WTC11 (cell line): ENCODE measurements at regions not wholly inside any gene's neighbourhood (a gene's known extent, or its start where the extent isn't known, plus 50 kb on each side); places are given as distances from the start of the nearest gene placed in this dataset.

Source experiments
- ATAC-seq: fragments of 200-7000 bp; cut with Tn5 transposase; 2 replicates; pipeline ENCODE4 v1.10.0; 2021; ENCODE audit warnings: mild to moderate bottlenecking, moderate library complexity
- CTCF ChIA-PET: fragments of 300-600 bp; sonication (Branson Sonifier 250); formaldehyde crosslinking; loops from one replicate; lab custom pipeline; 2021; ENCODE audit warnings: antibody characterized with exemption; lab: Charles Lee
- POLR2A ChIA-PET: fragments of 350-600 bp; sonication (Branson Sonifier 250); formaldehyde crosslinking; loops from one replicate; lab custom pipeline; 2021; ENCODE audit warnings: antibody characterized with exemption; lab: Charles Lee
- DNase-seq: peaks from one replicate; pipeline ENCODE4 v3.0.0; 2021; ENCODE audit warnings: low spot score
- H3K27ac Mint-ChIP-seq: 2 replicates; pipeline ENCODE4 v1.8.0; 2021; ENCODE audit warnings: mixed read lengths
- H3K27me3 Mint-ChIP-seq: 2 replicates; pipeline ENCODE4 v1.8.0; 2021; ENCODE audit warnings: low read depth, mild to moderate bottlenecking, moderate library complexity, mixed read lengths
- H3K36me3 Mint-ChIP-seq: 2 replicates; pipeline ENCODE4 v1.8.0; 2021; ENCODE audit warnings: mixed read lengths
- H3K4me1 Mint-ChIP-seq: 2 replicates; pipeline ENCODE4 v1.8.0; 2022; ENCODE audit warnings: mixed read lengths
- H3K4me3 Mint-ChIP-seq: 2 replicates; pipeline ENCODE4 v1.8.0; 2021; ENCODE audit warnings: mild to moderate bottlenecking, moderate library complexity, mixed read lengths
- H3K9me3 Mint-ChIP-seq: 2 replicates; pipeline ENCODE4 v1.8.0; 2021; ENCODE audit warnings: mixed read lengths
- CBFB ChIP-seq: sonication (generic); formaldehyde crosslinking; IDR thresholded peaks from 2 replicates; pipeline ENCODE4 v1.8.1; 2022; ENCODE audit warnings: mild to moderate bottlenecking, low read depth, missing genetic modification reagents
- E2F1 ChIP-seq: sonication (generic); formaldehyde crosslinking; IDR thresholded peaks from 2 replicates; pipeline ENCODE4 v1.8.0; 2022; ENCODE audit warnings: mild to moderate bottlenecking, missing genetic modification reagents
- ELF4 ChIP-seq: sonication (generic); formaldehyde crosslinking; IDR thresholded peaks from 2 replicates; pipeline ENCODE4 v1.8.1; 2022; ENCODE audit warnings: low read depth, mild to moderate bottlenecking, moderate library complexity, missing genetic modification reagents
- EMX1 ChIP-seq: fragments of 250-450 bp; sonication (Bioruptor Pico); IDR thresholded peaks from 2 replicates; pipeline ENCODE4 v1.8.0; 2021; ENCODE audit warnings: mild to moderate bottlenecking
- ESRRA ChIP-seq: sonication (generic); formaldehyde crosslinking; IDR thresholded peaks from 2 replicates; pipeline ENCODE4 v1.8.1; 2022; ENCODE audit warnings: mild to moderate bottlenecking, missing genetic modification reagents, borderline replicate concordance
- FOXP1 ChIP-seq: sonication (generic); formaldehyde crosslinking; IDR thresholded peaks from 2 replicates; pipeline ENCODE4 v1.8.0; 2022; ENCODE audit warnings: missing genetic modification reagents, mild to moderate bottlenecking, moderate library complexity, borderline replicate concordance
- MYBL2 ChIP-seq: sonication (generic); formaldehyde crosslinking; IDR thresholded peaks from 2 replicates; pipeline ENCODE4 v1.8.1; 2023; ENCODE audit warnings: mild to moderate bottlenecking, moderate library complexity, missing genetic modification reagents
- NFE2L1 ChIP-seq: sonication (generic); formaldehyde crosslinking; IDR thresholded peaks from 2 replicates; pipeline ENCODE4 v1.8.1; 2023; ENCODE audit warnings: missing genetic modification reagents
- OVOL2 ChIP-seq: fragments of 250-450 bp; sonication (Bioruptor Pico); IDR thresholded peaks from 2 replicates; pipeline ENCODE4 v1.9.0; 2021; ENCODE audit warnings: mild to moderate bottlenecking, borderline replicate concordance
- SMAD3 ChIP-seq: sonication (generic); formaldehyde crosslinking; IDR thresholded peaks from 2 replicates; pipeline ENCODE4 v1.8.0; 2022; ENCODE audit warnings: missing genetic modification reagents, mild to moderate bottlenecking, borderline replicate concordance
- SMAD4 ChIP-seq: sonication (generic); formaldehyde crosslinking; IDR thresholded peaks from 2 replicates; pipeline ENCODE4 v1.8.0; 2022; ENCODE audit warnings: mild to moderate bottlenecking, missing genetic modification reagents
- STAT6 ChIP-seq: sonication (generic); formaldehyde crosslinking; conservative IDR thresholded peaks from 2 replicates; pipeline ENCODE4 v1.8.1; 2023; ENCODE audit warnings: mild to moderate bottlenecking, low read depth, missing genetic modification reagents, moderate library complexity
- TCF7 ChIP-seq: sonication (generic); formaldehyde crosslinking; IDR thresholded peaks from 2 replicates; pipeline ENCODE4 v1.8.0; 2022; ENCODE audit warnings: mild to moderate bottlenecking, low read depth, missing genetic modification reagents, moderate library complexity
- TP53 ChIP-seq: sonication (generic); formaldehyde crosslinking; IDR thresholded peaks from 2 replicates; pipeline ENCODE4 v1.8.1; 2023; ENCODE audit warnings: mild to moderate bottlenecking, missing genetic modification reagents
- ZBTB21 ChIP-seq: sonication (generic); formaldehyde crosslinking; IDR thresholded peaks from 2 replicates; pipeline ENCODE4 v1.8.1; 2023; ENCODE audit warnings: mild to moderate bottlenecking, missing genetic modification reagents, borderline replicate concordance
- ZMAT4 ChIP-seq: fragments of 250-450 bp; sonication (Bioruptor Pico); IDR thresholded peaks from 2 replicates; pipeline ENCODE4 v1.9.0; 2021; ENCODE audit warnings: mild to moderate bottlenecking
- ZNF423 ChIP-seq: fragments of 250-450 bp; sonication (Bioruptor Pico); IDR thresholded peaks from 2 replicates; pipeline ENCODE4 v2.1.2; 2022; ENCODE audit warnings: mild to moderate bottlenecking, moderate library complexity
- ZNF671 ChIP-seq: fragments of 250-450 bp; sonication (Bioruptor Pico); IDR thresholded peaks from 2 replicates; pipeline ENCODE4 v1.8.0; 2021; ENCODE audit warnings: mild to moderate bottlenecking
- TF ChIP-seq, protein P1 (sequence below): fragments of 250-450 bp; sonication (Bioruptor Pico); conservative IDR thresholded peaks from 2 replicates; pipeline ENCODE4 v1.9.0; 2021; ENCODE audit warnings: mild to moderate bottlenecking
- TF ChIP-seq, protein P2 (sequence below): fragments of 250-450 bp; sonication (Bioruptor Pico); IDR thresholded peaks from 2 replicates; pipeline ENCODE4 v1.9.0; 2021; ENCODE audit warnings: mild to moderate bottlenecking
- TF ChIP-seq, protein P3 (sequence below): sonication (generic); formaldehyde crosslinking; IDR thresholded peaks from 2 replicates; pipeline ENCODE4 v1.8.1; 2022; ENCODE audit warnings: mild to moderate bottlenecking, missing genetic modification reagents, moderate library complexity, borderline replicate concordance

GRCh38 chr6:164856138-164856537 is 453.3 kb downstream of the C6orf118 start:
- no peak for TF ChIP-seq ZNF671 (CRISPR knock-in tag)
- TF ChIP-seq, protein P1, sequence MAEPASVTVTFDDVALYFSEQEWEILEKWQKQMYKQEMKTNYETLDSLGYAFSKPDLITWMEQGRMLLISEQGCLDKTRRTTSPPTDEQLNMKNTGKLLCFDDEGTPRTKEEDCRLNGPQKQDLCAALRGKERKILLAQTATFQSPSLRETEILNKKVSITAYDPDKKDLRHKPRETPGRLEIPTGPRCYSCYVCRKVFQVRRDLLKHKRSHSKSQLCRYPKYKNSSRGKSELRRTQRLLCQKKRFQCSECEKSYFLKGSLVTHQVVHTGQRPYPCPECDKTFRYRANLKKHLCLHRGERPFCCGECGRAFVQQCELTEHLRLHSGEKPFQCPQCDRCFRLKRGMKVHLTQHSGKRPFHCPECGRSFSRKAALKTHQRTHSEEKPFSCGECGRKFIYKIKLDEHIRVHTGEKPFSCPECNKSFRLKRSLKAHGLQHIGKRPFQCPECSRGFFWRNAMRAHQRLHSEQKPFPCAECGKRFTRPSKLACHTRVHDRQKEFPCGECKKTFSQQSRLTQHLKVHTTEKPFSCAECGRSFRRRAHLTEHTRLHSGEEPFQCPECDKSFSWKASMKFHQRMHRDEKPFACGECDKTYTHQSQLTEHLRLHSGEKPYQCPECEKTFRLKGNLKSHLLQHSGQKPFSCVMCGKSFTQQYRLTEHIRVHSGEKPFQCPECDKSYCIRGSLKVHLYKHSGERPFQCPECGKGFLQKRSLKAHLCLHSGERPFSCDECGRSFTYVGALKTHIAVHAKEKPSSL (CRISPR knock-in tag): no peak
- no peak for TF ChIP-seq ESRRA (CRISPR knock-in tag)
- TF ChIP-seq TP53 (CRISPR knock-in tag): no peak
- no peak for TF ChIP-seq EMX1 (CRISPR knock-in tag)
- TF ChIP-seq STAT6 (CRISPR knock-in tag): no peak
- no peak for TF ChIP-seq NFE2L1 (CRISPR knock-in tag)
- TF ChIP-seq, protein P2, sequence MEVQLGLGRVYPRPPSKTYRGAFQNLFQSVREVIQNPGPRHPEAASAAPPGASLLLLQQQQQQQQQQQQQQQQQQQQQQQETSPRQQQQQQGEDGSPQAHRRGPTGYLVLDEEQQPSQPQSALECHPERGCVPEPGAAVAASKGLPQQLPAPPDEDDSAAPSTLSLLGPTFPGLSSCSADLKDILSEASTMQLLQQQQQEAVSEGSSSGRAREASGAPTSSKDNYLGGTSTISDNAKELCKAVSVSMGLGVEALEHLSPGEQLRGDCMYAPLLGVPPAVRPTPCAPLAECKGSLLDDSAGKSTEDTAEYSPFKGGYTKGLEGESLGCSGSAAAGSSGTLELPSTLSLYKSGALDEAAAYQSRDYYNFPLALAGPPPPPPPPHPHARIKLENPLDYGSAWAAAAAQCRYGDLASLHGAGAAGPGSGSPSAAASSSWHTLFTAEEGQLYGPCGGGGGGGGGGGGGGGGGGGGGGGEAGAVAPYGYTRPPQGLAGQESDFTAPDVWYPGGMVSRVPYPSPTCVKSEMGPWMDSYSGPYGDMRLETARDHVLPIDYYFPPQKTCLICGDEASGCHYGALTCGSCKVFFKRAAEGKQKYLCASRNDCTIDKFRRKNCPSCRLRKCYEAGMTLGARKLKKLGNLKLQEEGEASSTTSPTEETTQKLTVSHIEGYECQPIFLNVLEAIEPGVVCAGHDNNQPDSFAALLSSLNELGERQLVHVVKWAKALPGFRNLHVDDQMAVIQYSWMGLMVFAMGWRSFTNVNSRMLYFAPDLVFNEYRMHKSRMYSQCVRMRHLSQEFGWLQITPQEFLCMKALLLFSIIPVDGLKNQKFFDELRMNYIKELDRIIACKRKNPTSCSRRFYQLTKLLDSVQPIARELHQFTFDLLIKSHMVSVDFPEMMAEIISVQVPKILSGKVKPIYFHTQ (CRISPR knock-in tag): no peak
- TF ChIP-seq OVOL2 (CRISPR knock-in tag): no peak
- TF ChIP-seq ZMAT4 (CRISPR knock-in tag): no peak
- DNase-seq: peak; percentile 11
- no peak overlapping the region for H3K27ac Mint-ChIP-seq

GRCh38 chr6:164855281-164855680 is 454.1 kb downstream of the C6orf118 start:
- no peak for ATAC-seq
- H3K4me3 Mint-ChIP-seq: no peak overlapping the region
- 0 out of 2 replicates have a peak, but pooled peaks cover 4% of the 10 kb centered on the region for H3K9me3 Mint-ChIP-seq
- H3K27me3 Mint-ChIP-seq: no peaks in the 10 kb centered on the region
- CTCF ChIA-PET: no interaction called here
- no peak overlapping the region for H3K27ac Mint-ChIP-seq
- H3K36me3 Mint-ChIP-seq: no peaks in the 10 kb centered on the region
- POLR2A ChIA-PET: no interaction called here
- peaks cover 3% of the 10 kb centered on the region; the same call in 1 of the 2 replicates for H3K4me1 Mint-ChIP-seq
- TF ChIP-seq ELF4 (CRISPR knock-in tag) (no peak), E2F1 (CRISPR knock-in tag) (no peak), CBFB (CRISPR knock-in tag) (no peak), SMAD4 (no peak), MYBL2 (CRISPR knock-in tag) (no peak), ZNF671 (CRISPR knock-in tag) (no peak), FOXP1 (CRISPR knock-in tag) (no peak), TCF7 (CRISPR knock-in tag) (no peak), EMX1 (CRISPR knock-in tag) (no peak), ZNF423 (CRISPR knock-in tag) (no peak), SMAD3 (no peak), ZBTB21 (no peak), STAT6 (CRISPR knock-in tag) (no peak)
- TF ChIP-seq, protein P3, sequence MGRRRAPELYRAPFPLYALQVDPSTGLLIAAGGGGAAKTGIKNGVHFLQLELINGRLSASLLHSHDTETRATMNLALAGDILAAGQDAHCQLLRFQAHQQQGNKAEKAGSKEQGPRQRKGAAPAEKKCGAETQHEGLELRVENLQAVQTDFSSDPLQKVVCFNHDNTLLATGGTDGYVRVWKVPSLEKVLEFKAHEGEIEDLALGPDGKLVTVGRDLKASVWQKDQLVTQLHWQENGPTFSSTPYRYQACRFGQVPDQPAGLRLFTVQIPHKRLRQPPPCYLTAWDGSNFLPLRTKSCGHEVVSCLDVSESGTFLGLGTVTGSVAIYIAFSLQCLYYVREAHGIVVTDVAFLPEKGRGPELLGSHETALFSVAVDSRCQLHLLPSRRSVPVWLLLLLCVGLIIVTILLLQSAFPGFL (CRISPR knock-in tag): no peak
- DNase-seq: no peak

More at GRCh38 chr6:164856138-164856537, 453.3 kb downstream of the C6orf118 start:
- ATAC-seq: peak; percentile 43
- CTCF ChIA-PET: no interaction called here
- POLR2A ChIA-PET: no interaction called here
- Mint-ChIP-seq H3K9me3 (0 out of 2 replicates have a peak, but pooled peaks cover 4% of the 10 kb centered on the region), H3K4me3 (no peak overlapping the region), H3K27me3 (no peaks in the 10 kb centered on the region), H3K36me3 (no peaks in the 10 kb centered on the region), H3K4me1 (no peaks in the 10 kb centered on the region)
